ENCODE measurements at regions not wholly inside any gene's neighbourhood (a gene's known extent, or its start where the extent isn't known, plus 50 kb on each side); places are given as distances from the start of the nearest gene placed in this dataset.

- CTCF ChIA-PET = no interaction called here
- H4K5ac ChIP-seq (ENCODE audit: low read depth, low read length) = no peak overlapping the region
- no peak overlapping the region for H2BK15ac ChIP-seq (ENCODE audit: low read depth, low read length)
- POLR2A ChIA-PET (ENCODE audit: unreplicated experiment) = no interaction called here
- H3K4me1 ChIP-seq (ENCODE audit: control insufficient read depth, insufficient read depth, low read length) = no peaks in the 10 kb centered on the region
- H3K27me3 ChIP-seq (ENCODE audit: control insufficient read depth, insufficient read depth, low read length) = no peaks in the 10 kb centered on the region
- H2BK5ac ChIP-seq (ENCODE audit: low read depth, low read length, poor library complexity, severe bottlenecking) = no peak overlapping the region
- H3K9me1 ChIP-seq (ENCODE audit: insufficient read depth, low read length) = no peaks in the 10 kb centered on the region
- no peaks in the 10 kb centered on the region for H3K36me3 ChIP-seq (ENCODE audit: control insufficient read depth, insufficient read depth, low read length)
- H2AFZ ChIP-seq (replicated peaks; ENCODE audit: low read length, poor library complexity) = no peak overlapping the region
- BruUV-seq (replicated peaks) = no TSS peak
- dilution Hi-C loops (cut with HindIII; ENCODE audit: low sequenced_read_pairs, unreplicated experiment) = no loop called here
- H3K79me1 ChIP-seq (ENCODE audit: low read depth in 1 of 2, low read length in 2 of 2) = no peaks in the 10 kb centered on the region
- no peak overlapping the region for H2AK9ac ChIP-seq (replicated peaks; ENCODE audit: low read depth, low read length, poor library complexity)
- H3K9ac ChIP-seq (ENCODE audit: low read depth, low read length) = no peak overlapping the region
- no peak overlapping the region for H2AK5ac ChIP-seq (ENCODE audit: low read depth, low read length)
- no peak overlapping the region for H3K56ac ChIP-seq (ENCODE audit: extremely low read depth, insufficient read depth, low read length)
- in situ Hi-C loops (cut with MboI; ENCODE audit: low sequenced_read_pairs) = no loop called here
- intact Hi-C loops (cut with micrococcal nuclease) = no loop called here
- TF ChIP-seq MAFK (IDR thresholded peaks at IDR 0.05; ENCODE audit: low read depth, low read length) = no peak
- TF ChIP-seq CEBPB (IDR thresholded peaks at IDR 0.05; ENCODE audit: low read depth, low read length) = no peak
- TF ChIP-seq RCOR1 (IDR thresholded peaks at IDR 0.05; ENCODE audit: insufficient replicate concordance, low read length) = no peak
- TF ChIP-seq POLR2A (IDR thresholded peaks at IDR 0.05; ENCODE audit: low read depth, low read length) = no peak
- no peak for TF ChIP-seq ELK1 (IDR thresholded peaks at IDR 0.05; ENCODE audit: borderline replicate concordance, low read depth, low read length)
- no peak for TF ChIP-seq RFX5 (IDR thresholded peaks at IDR 0.05; ENCODE audit: low read depth, low read length)
- TF ChIP-seq RAD21 (IDR thresholded peaks at IDR 0.05; ENCODE audit: low read length) = no peak
- no peak for TF ChIP-seq BHLHE40 (IDR thresholded peaks at IDR 0.05; ENCODE audit: low read depth, low read length)
- no peak for TF ChIP-seq SMC3 (IDR thresholded peaks at IDR 0.05; ENCODE audit: low read depth, low read length)
- TF ChIP-seq FOS (IDR thresholded peaks at IDR 0.05; ENCODE audit: low read depth, low read length) = no peak
- no peak for TF ChIP-seq CHD1 (IDR thresholded peaks at IDR 0.05; ENCODE audit: low read depth, low read length)
- TF ChIP-seq NFE2L2 (IDR thresholded peaks at IDR 0.05; ENCODE audit: low read depth, low read length) = no peak
- TF ChIP-seq MXI1 (IDR thresholded peaks at IDR 0.05; ENCODE audit: borderline replicate concordance, low read depth, low read length) = no peak
- no peak for TF ChIP-seq CTCF (conservative IDR thresholded peaks at IDR 0.05; ENCODE audit: low read depth, low read length)
- TF ChIP-seq MAZ (IDR thresholded peaks at IDR 0.05; ENCODE audit: borderline replicate concordance, low read depth, low read length) = no peak
- no peak for TF ChIP-seq USF2 (IDR thresholded peaks at IDR 0.05; ENCODE audit: low read depth, low read length)
- H3K9me3 ChIP-seq (ENCODE audit: control insufficient read depth, insufficient read depth, low read length) = peaks cover 8% of the 10 kb centered on the region
- no peak overlapping the region for H3K14ac ChIP-seq (replicated peaks; ENCODE audit: low read depth, low read length)
- H3K4me2 ChIP-seq (ENCODE audit: low read depth, low read length) = no peak overlapping the region
- H3K27ac ChIP-seq (ENCODE audit: insufficient read depth, low read length) = no peak overlapping the region
- H2BK20ac ChIP-seq (ENCODE audit: low read depth, low read length) = no peak overlapping the region
- no peak overlapping the region for H3K4ac ChIP-seq (ENCODE audit: low read depth, low read length)
- DNase-seq = no peak
- no peak overlapping the region for H4K91ac ChIP-seq (ENCODE audit: insufficient read depth, low read depth, low read length)
- no peak overlapping the region for H2BK120ac ChIP-seq (ENCODE audit: low read depth, low read length)
- no peaks in the 10 kb centered on the region for H4K20me1 ChIP-seq (ENCODE audit: insufficient read depth, low read length)
- H3K23ac ChIP-seq (ENCODE audit: low read depth, low read length) = no peak overlapping the region
- no peak overlapping the region for H4K8ac ChIP-seq (ENCODE audit: low read depth in 2 of 2, low read length in 2 of 2)
- no peak for ATAC-seq (ENCODE audit: low read depth)
- no peak overlapping the region for H3K18ac ChIP-seq (ENCODE audit: low read depth, low read length)
- no peak overlapping the region for H3K4me3 ChIP-seq (ENCODE audit: insufficient read depth, low read depth, low read length)
These were observed 258.8 kb upstream of the SATB1 start for GRCh38 chr3:18683900-18684299.
